SK-N-SH treated with all-trans-retinoic acid at 6 μM for 48 hours (cell line): ENCODE measurements at regions not wholly inside any gene's neighbourhood (a gene's known extent, or its start where the extent isn't known, plus 50 kb on each side); places are given as distances from the start of the nearest gene placed in this dataset.

Experiments used
- ATAC-seq: fragments of 200-7000 bp; cut with Tn5 transposase; 3 replicates; pipeline ENCODE4 v1.9.1; 2020; ENCODE audit warnings: mild to moderate bottlenecking, moderate library complexity
- ARNTL ChIP-seq: fragments of 450-650 bp; formaldehyde crosslinking; IDR thresholded peaks from 2 replicates; pipeline ENCODE4 v1.5.0; 2020; ENCODE audit warnings: low read depth, mild to moderate bottlenecking, moderate library complexity, borderline replicate concordance
- BACH2 ChIP-seq: fragments of 250-450 bp; sonication (Bioruptor Pico); IDR thresholded peaks from 2 replicates; pipeline ENCODE4 v1.9.0; 2021; ENCODE audit warnings: mild to moderate bottlenecking, borderline replicate concordance
- CREB5 ChIP-seq: fragments of 250-450 bp; sonication (Bioruptor Pico); IDR thresholded peaks from 2 replicates; pipeline ENCODE4 v1.5.1; 2020; ENCODE audit warnings: low read depth, mild to moderate bottlenecking, moderate library complexity
- CSDC2 ChIP-seq: fragments of 250-450 bp; sonication (Bioruptor Pico); IDR thresholded peaks from 2 replicates; pipeline ENCODE4 v1.5.0; 2020; ENCODE audit warnings: mild to moderate bottlenecking, moderate library complexity
- CSRNP3 ChIP-seq: fragments of 250-450 bp; sonication (Bioruptor Pico); IDR thresholded peaks from 2 replicates; pipeline ENCODE4 v1.5.1; 2021; ENCODE audit warnings: mild to moderate bottlenecking, moderate library complexity
- ESRRG ChIP-seq: fragments of 250-450 bp; sonication (Bioruptor Pico); IDR thresholded peaks from 2 replicates; pipeline ENCODE4 v1.6.1; 2021; ENCODE audit warnings: mild to moderate bottlenecking
- GLIS3 ChIP-seq: fragments of 250-450 bp; sonication (Bioruptor Pico); IDR thresholded peaks from 2 replicates; pipeline ENCODE4 v1.5.0; 2020; ENCODE audit warnings: mild to moderate bottlenecking, moderate library complexity
- ISL1 ChIP-seq: fragments of 250-450 bp; sonication (Bioruptor Pico); IDR thresholded peaks from 2 replicates; pipeline ENCODE4 v2.1.2; 2022; ENCODE audit warnings: mild to moderate bottlenecking, moderate library complexity
- PATZ1 ChIP-seq: fragments of 250-450 bp; sonication (Bioruptor Pico); IDR thresholded peaks from 2 replicates; pipeline ENCODE4 v1.8.0; 2020; ENCODE audit warnings: mild to moderate bottlenecking, moderate library complexity, borderline replicate concordance
- POU6F1 ChIP-seq: fragments of 250-450 bp; sonication (Bioruptor Pico); IDR thresholded peaks from 2 replicates; pipeline ENCODE4 v1.8.0; 2021; ENCODE audit warnings: low read depth, mild to moderate bottlenecking, moderate library complexity, borderline replicate concordance
- PPARA ChIP-seq: fragments of 250-450 bp; sonication (Bioruptor Pico); IDR thresholded peaks from 2 replicates; pipeline ENCODE4 v1.5.0; 2020; ENCODE audit warnings: mild to moderate bottlenecking, borderline replicate concordance
- RARB ChIP-seq: fragments of 250-450 bp; sonication (Bioruptor Pico); IDR thresholded peaks from 2 replicates; pipeline ENCODE4 v1.8.0; 2021; ENCODE audit warnings: mild to moderate bottlenecking, moderate library complexity
- SNAI2 ChIP-seq: fragments of 250-450 bp; sonication (Bioruptor Pico); IDR thresholded peaks from 2 replicates; pipeline ENCODE4 v1.5.0; 2020; ENCODE audit warnings: mild to moderate bottlenecking, moderate library complexity
- TCF4 ChIP-seq: fragments of 250-450 bp; sonication (Bioruptor Pico); IDR thresholded peaks from 2 replicates; pipeline ENCODE4 v1.8.0; 2021; ENCODE audit warnings: mild to moderate bottlenecking, moderate library complexity, borderline replicate concordance
- TOX ChIP-seq: fragments of 250-450 bp; sonication (Bioruptor Pico); IDR thresholded peaks from 2 replicates; pipeline ENCODE4 v1.8.0; 2021; ENCODE audit warnings: mild to moderate bottlenecking, moderate library complexity, borderline replicate concordance
- TSHZ2 ChIP-seq: fragments of 250-450 bp; sonication (Bioruptor Pico); IDR thresholded peaks from 2 replicates; pipeline ENCODE4 v1.5.0; 2020; ENCODE audit warnings: mild to moderate bottlenecking, moderate library complexity
- ZFP3 ChIP-seq: fragments of 250-450 bp; sonication (Bioruptor Pico); IDR thresholded peaks from 2 replicates; pipeline ENCODE4 v1.5.0; 2020; ENCODE audit warnings: mild to moderate bottlenecking, moderate library complexity
- ZFP30 ChIP-seq: fragments of 450-650 bp; formaldehyde crosslinking; IDR thresholded peaks from 2 replicates; pipeline ENCODE4 v1.5.0; 2022; ENCODE audit warnings: mild to moderate bottlenecking, moderate library complexity
- ZNF565 ChIP-seq: fragments of 450-650 bp; formaldehyde crosslinking; conservative IDR thresholded peaks from 2 replicates; pipeline ENCODE4 v1.5.0; 2020; ENCODE audit warnings: low read depth, mild to moderate bottlenecking, moderate library complexity
- ZNF70 ChIP-seq: fragments of 450-650 bp; formaldehyde crosslinking; IDR thresholded peaks from 2 replicates; pipeline ENCODE4 v1.5.0; 2020; ENCODE audit warnings: mild to moderate bottlenecking, moderate library complexity
- ZNF8 ChIP-seq: fragments of 450-650 bp; formaldehyde crosslinking; IDR thresholded peaks from 2 replicates; pipeline ENCODE4 v1.5.0; 2020; ENCODE audit warnings: mild to moderate bottlenecking, moderate library complexity

GRCh38 chr21:21661741-21662140 is 663.5 kb downstream of the NCAM2 start:
- TF ChIP-seq ARNTL (CRISPR knock-in tag) (no peak), CSRNP3 (CRISPR knock-in tag) (no peak), SNAI2 (CRISPR knock-in tag) (no peak), ZNF70 (no peak), ZNF565 (CRISPR knock-in tag) (no peak), TCF4 (CRISPR knock-in tag) (no peak), ZFP3 (CRISPR knock-in tag) (no peak), ZNF8 (CRISPR knock-in tag) (no peak), CREB5 (CRISPR knock-in tag) (no peak), BACH2 (CRISPR knock-in tag) (no peak), PPARA (CRISPR knock-in tag) (no peak), ZFP30 (CRISPR knock-in tag) (no peak), RARB (CRISPR knock-in tag) (no peak), TOX (CRISPR knock-in tag) (no peak), GLIS3 (no peak), PATZ1 (CRISPR knock-in tag) (no peak), ESRRG (CRISPR knock-in tag) (no peak), ISL1 (CRISPR knock-in tag) (no peak), CSDC2 (no peak)
- ATAC-seq = no peak

- TF ChIP-seq CREB5 (CRISPR knock-in tag) (no peak), POU6F1 (CRISPR knock-in tag) (no peak), ZFP3 (CRISPR knock-in tag) (no peak), TCF4 (CRISPR knock-in tag) (no peak), ZFP30 (CRISPR knock-in tag) (no peak), RARB (CRISPR knock-in tag) (no peak), CSDC2 (no peak), CSRNP3 (CRISPR knock-in tag) (no peak), TOX (CRISPR knock-in tag) (no peak), ZNF70 (no peak), ZNF565 (CRISPR knock-in tag) (no peak), ESRRG (CRISPR knock-in tag) (no peak), TSHZ2 (CRISPR knock-in tag) (no peak), ISL1 (CRISPR knock-in tag) (no peak), PATZ1 (CRISPR knock-in tag) (no peak), ZNF8 (CRISPR knock-in tag) (no peak), PPARA (CRISPR knock-in tag) (no peak)
- TF ChIP-seq, all 23 proteins: peak for 0
These were observed 664.6 kb downstream of the NCAM2 start for GRCh38 chr21:21662776-21663175.

More at GRCh38 chr21:21662776-21663175, 664.6 kb downstream of the NCAM2 start:
- ATAC-seq = no peak
